SK-N-SH treated with all-trans-retinoic acid at 6 μM for 48 hours (cell line): ENCODE measurements at regions not wholly inside any gene's neighbourhood (a gene's known extent, or its start where the extent isn't known, plus 50 kb on each side); places are given as distances from the start of the nearest gene placed in this dataset.

Experiments
- ATAC-seq: fragments of 200-7000 bp; cut with Tn5 transposase; 3 replicates; pipeline ENCODE4 v1.9.1; 2020; ENCODE audit warnings: mild to moderate bottlenecking, moderate library complexity
- ARNTL ChIP-seq: fragments of 450-650 bp; formaldehyde crosslinking; IDR thresholded peaks from 2 replicates; pipeline ENCODE4 v1.5.0; 2020; ENCODE audit warnings: low read depth, mild to moderate bottlenecking, moderate library complexity, borderline replicate concordance
- CSDC2 ChIP-seq: fragments of 250-450 bp; sonication (Bioruptor Pico); IDR thresholded peaks from 2 replicates; pipeline ENCODE4 v1.5.0; 2020; ENCODE audit warnings: mild to moderate bottlenecking, moderate library complexity
- ESRRG ChIP-seq: fragments of 250-450 bp; sonication (Bioruptor Pico); IDR thresholded peaks from 2 replicates; pipeline ENCODE4 v1.6.1; 2021; ENCODE audit warnings: mild to moderate bottlenecking
- GLIS3 ChIP-seq: fragments of 250-450 bp; sonication (Bioruptor Pico); IDR thresholded peaks from 2 replicates; pipeline ENCODE4 v1.5.0; 2020; ENCODE audit warnings: mild to moderate bottlenecking, moderate library complexity
- ISL1 ChIP-seq: fragments of 250-450 bp; sonication (Bioruptor Pico); IDR thresholded peaks from 2 replicates; pipeline ENCODE4 v2.1.2; 2022; ENCODE audit warnings: mild to moderate bottlenecking, moderate library complexity
- OSR1 ChIP-seq: fragments of 250-450 bp; sonication (Bioruptor Pico); IDR thresholded peaks from 2 replicates; pipeline ENCODE4 v1.8.0; 2022; ENCODE audit warnings: moderate library complexity, mild to moderate bottlenecking, inconsistent platforms
- RARB ChIP-seq: fragments of 250-450 bp; sonication (Bioruptor Pico); IDR thresholded peaks from 2 replicates; pipeline ENCODE4 v1.8.0; 2021; ENCODE audit warnings: mild to moderate bottlenecking, moderate library complexity
- SNAI2 ChIP-seq: fragments of 250-450 bp; sonication (Bioruptor Pico); IDR thresholded peaks from 2 replicates; pipeline ENCODE4 v1.5.0; 2020; ENCODE audit warnings: mild to moderate bottlenecking, moderate library complexity
- TCF4 ChIP-seq: fragments of 250-450 bp; sonication (Bioruptor Pico); IDR thresholded peaks from 2 replicates; pipeline ENCODE4 v1.8.0; 2021; ENCODE audit warnings: mild to moderate bottlenecking, moderate library complexity, borderline replicate concordance
- TOX ChIP-seq: fragments of 250-450 bp; sonication (Bioruptor Pico); IDR thresholded peaks from 2 replicates; pipeline ENCODE4 v1.8.0; 2021; ENCODE audit warnings: mild to moderate bottlenecking, moderate library complexity, borderline replicate concordance
- ZC3H10 ChIP-seq: fragments of 250-450 bp; sonication (Bioruptor Pico); IDR thresholded peaks from 2 replicates; pipeline ENCODE4 v1.5.1; 2021; ENCODE audit warnings: mild to moderate bottlenecking, moderate library complexity
- ZFP3 ChIP-seq: fragments of 250-450 bp; sonication (Bioruptor Pico); IDR thresholded peaks from 2 replicates; pipeline ENCODE4 v1.5.0; 2020; ENCODE audit warnings: mild to moderate bottlenecking, moderate library complexity
- ZFP30 ChIP-seq: fragments of 450-650 bp; formaldehyde crosslinking; IDR thresholded peaks from 2 replicates; pipeline ENCODE4 v1.5.0; 2022; ENCODE audit warnings: mild to moderate bottlenecking, moderate library complexity
- ZNF565 ChIP-seq: fragments of 450-650 bp; formaldehyde crosslinking; conservative IDR thresholded peaks from 2 replicates; pipeline ENCODE4 v1.5.0; 2020; ENCODE audit warnings: low read depth, mild to moderate bottlenecking, moderate library complexity
- ZNF70 ChIP-seq: fragments of 450-650 bp; formaldehyde crosslinking; IDR thresholded peaks from 2 replicates; pipeline ENCODE4 v1.5.0; 2020; ENCODE audit warnings: mild to moderate bottlenecking, moderate library complexity
- ZNF8 ChIP-seq: fragments of 450-650 bp; formaldehyde crosslinking; IDR thresholded peaks from 2 replicates; pipeline ENCODE4 v1.5.0; 2020; ENCODE audit warnings: mild to moderate bottlenecking, moderate library complexity
- TF ChIP-seq, protein P1 (sequence below): fragments of 250-450 bp; sonication (Bioruptor Pico); IDR thresholded peaks from 2 replicates; pipeline ENCODE4 v1.8.0; 2021; ENCODE audit warnings: low read depth, mild to moderate bottlenecking, moderate library complexity, borderline replicate concordance
- TF ChIP-seq, protein P2 (sequence below): fragments of 250-450 bp; sonication (Bioruptor Pico); IDR thresholded peaks from 2 replicates; pipeline ENCODE4 v1.5.1; 2021; ENCODE audit warnings: mild to moderate bottlenecking, moderate library complexity
- TF ChIP-seq, protein P3 (sequence below): fragments of 250-450 bp; sonication (Bioruptor Pico); IDR thresholded peaks from 2 replicates; pipeline ENCODE4 v1.5.0; 2020; ENCODE audit warnings: mild to moderate bottlenecking, moderate library complexity

DNA sequence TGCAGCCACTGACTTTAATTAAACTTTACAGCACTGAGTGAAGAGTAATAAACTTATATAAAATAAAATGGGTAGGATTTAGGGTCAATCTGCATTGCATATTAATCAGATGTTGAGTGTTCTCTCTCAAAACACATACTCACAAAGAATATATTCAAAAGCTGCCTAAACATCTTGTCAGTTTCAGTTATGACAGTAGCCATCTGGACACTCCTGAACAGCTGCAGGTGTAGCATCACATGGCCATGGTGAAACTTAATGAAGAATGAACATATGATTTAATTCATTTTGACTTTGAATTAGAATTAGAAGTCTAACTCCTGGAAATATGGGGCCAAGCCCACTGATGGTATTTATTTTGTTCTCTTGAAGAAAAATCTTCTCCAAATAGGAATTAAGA is 684.3 kb upstream of the RAG2 start (continued):
- TF ChIP-seq, protein P1, sequence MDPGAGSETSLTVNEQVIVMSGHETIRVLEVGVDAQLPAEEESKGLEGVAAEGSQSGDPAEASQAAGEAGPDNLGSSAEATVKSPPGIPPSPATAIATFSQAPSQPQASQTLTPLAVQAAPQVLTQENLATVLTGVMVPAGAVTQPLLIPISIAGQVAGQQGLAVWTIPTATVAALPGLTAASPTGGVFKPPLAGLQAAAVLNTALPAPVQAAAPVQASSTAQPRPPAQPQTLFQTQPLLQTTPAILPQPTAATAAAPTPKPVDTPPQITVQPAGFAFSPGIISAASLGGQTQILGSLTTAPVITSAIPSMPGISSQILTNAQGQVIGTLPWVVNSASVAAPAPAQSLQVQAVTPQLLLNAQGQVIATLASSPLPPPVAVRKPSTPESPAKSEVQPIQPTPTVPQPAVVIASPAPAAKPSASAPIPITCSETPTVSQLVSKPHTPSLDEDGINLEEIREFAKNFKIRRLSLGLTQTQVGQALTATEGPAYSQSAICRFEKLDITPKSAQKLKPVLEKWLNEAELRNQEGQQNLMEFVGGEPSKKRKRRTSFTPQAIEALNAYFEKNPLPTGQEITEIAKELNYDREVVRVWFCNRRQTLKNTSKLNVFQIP: no peak
- TF ChIP-seq ZC3H10 (CRISPR knock-in tag): no peak
- no peak for TF ChIP-seq GLIS3
- TF ChIP-seq ZFP3 (CRISPR knock-in tag): no peak
- no peak for TF ChIP-seq ZNF70 (CRISPR knock-in tag)
- TF ChIP-seq, protein P2, sequence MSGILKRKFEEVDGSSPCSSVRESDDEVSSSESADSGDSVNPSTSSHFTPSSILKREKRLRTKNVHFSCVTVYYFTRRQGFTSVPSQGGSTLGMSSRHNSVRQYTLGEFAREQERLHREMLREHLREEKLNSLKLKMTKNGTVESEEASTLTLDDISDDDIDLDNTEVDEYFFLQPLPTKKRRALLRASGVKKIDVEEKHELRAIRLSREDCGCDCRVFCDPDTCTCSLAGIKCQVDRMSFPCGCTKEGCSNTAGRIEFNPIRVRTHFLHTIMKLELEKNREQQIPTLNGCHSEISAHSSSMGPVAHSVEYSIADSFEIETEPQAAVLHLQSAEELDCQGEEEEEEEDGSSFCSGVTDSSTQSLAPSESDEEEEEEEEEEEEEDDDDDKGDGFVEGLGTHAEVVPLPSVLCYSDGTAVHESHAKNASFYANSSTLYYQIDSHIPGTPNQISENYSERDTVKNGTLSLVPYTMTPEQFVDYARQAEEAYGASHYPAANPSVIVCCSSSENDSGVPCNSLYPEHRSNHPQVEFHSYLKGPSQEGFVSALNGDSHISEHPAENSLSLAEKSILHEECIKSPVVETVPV: no peak
- TF ChIP-seq, all 23 proteins: peak for 0

DNA sequence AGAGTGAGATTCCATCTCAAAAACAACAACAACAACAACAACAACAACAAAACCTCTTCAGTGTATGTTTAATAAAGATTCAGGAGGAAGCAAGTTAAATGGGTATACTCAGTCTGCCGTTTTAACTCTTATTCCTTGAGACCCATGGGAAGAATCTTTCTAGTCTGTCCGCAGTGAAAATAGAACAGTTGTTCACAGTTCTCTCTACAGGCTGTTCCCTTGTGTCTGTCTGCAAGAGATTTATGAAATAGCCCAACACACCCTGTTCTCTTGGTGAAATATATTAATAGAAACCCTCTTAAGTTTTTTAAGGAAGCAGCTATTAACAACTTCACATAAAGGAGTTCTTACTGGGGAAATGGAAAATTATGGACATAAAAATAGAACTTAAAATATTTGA is 682.2 kb upstream of the RAG2 start:
- no peak for TF ChIP-seq ARNTL (CRISPR knock-in tag)
- no peak for TF ChIP-seq ZC3H10 (CRISPR knock-in tag)
- no peak for TF ChIP-seq ZNF565 (CRISPR knock-in tag)
- no peak for TF ChIP-seq CSDC2 (CRISPR knock-in tag)
- no peak for TF ChIP-seq ISL1 (CRISPR knock-in tag)
- TF ChIP-seq ZFP3 (CRISPR knock-in tag): no peak
- no peak for TF ChIP-seq TCF4 (CRISPR knock-in tag)
- TF ChIP-seq ESRRG (CRISPR knock-in tag): no peak
- TF ChIP-seq ZNF8 (CRISPR knock-in tag): no peak
- TF ChIP-seq, protein P3, sequence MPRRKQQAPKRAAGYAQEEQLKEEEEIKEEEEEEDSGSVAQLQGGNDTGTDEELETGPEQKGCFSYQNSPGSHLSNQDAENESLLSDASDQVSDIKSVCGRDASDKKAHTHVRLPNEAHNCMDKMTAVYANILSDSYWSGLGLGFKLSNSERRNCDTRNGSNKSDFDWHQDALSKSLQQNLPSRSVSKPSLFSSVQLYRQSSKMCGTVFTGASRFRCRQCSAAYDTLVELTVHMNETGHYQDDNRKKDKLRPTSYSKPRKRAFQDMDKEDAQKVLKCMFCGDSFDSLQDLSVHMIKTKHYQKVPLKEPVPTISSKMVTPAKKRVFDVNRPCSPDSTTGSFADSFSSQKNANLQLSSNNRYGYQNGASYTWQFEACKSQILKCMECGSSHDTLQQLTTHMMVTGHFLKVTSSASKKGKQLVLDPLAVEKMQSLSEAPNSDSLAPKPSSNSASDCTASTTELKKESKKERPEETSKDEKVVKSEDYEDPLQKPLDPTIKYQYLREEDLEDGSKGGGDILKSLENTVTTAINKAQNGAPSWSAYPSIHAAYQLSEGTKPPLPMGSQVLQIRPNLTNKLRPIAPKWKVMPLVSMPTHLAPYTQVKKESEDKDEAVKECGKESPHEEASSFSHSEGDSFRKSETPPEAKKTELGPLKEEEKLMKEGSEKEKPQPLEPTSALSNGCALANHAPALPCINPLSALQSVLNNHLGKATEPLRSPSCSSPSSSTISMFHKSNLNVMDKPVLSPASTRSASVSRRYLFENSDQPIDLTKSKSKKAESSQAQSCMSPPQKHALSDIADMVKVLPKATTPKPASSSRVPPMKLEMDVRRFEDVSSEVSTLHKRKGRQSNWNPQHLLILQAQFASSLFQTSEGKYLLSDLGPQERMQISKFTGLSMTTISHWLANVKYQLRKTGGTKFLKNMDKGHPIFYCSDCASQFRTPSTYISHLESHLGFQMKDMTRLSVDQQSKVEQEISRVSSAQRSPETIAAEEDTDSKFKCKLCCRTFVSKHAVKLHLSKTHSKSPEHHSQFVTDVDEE: no peak
- no peak for ATAC-seq

DNA sequence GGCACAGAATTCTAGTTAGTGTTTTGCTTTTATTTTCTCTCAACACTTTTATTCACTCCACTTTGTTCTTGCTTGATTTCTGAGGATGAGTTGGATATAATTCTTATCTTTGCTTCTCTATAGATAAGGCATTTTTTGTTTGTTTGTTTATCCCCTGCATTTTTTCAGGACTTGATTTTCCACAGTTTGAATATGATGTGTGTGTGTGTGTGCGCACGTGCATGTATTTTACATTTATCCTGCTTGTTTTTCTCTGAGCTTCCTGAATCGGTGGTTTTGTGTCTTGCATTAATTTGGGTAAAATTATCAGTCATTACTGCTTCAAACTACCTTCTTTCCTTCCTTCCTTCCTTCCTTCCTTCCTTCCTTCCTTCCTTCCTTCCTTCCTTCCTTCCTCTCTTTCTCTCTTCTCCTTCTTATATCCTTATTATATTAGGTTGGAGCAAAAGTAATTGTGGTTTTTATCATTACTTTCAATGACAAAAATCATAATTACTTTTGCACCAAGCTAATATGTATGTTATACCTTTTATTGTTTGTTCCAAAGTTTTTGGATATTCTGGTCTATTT is 679.9 kb upstream of the RAG2 start:
- no peak for TF ChIP-seq ZFP30 (CRISPR knock-in tag)
- TF ChIP-seq, protein P1: no peak
- TF ChIP-seq ZC3H10 (CRISPR knock-in tag): no peak
- TF ChIP-seq, protein P2: no peak
- TF ChIP-seq SNAI2: no peak
- no peak for TF ChIP-seq TOX
- TF ChIP-seq ZNF8 (CRISPR knock-in tag): no peak
- TF ChIP-seq RARB: no peak
- no peak for TF ChIP-seq GLIS3
- no peak for TF ChIP-seq TCF4 (CRISPR knock-in tag)
- TF ChIP-seq ESRRG (CRISPR knock-in tag): no peak
- no peak for TF ChIP-seq ARNTL (CRISPR knock-in tag)
- no peak for TF ChIP-seq ISL1 (CRISPR knock-in tag)
- TF ChIP-seq CSDC2 (CRISPR knock-in tag): no peak
- TF ChIP-seq OSR1 (CRISPR knock-in tag): no peak
- TF ChIP-seq, protein P3: no peak
- no peak for ATAC-seq
